Fibroblast of the aortic adventitia (primary cell): ENCODE measurements at regions not wholly inside any gene's neighbourhood (a gene's known extent, or its start where the extent isn't known, plus 50 kb on each side); places are given as distances from the start of the nearest gene placed in this dataset.

Experiments used
- DNase-seq: peaks from one replicate; pipeline ENCODE4 v3.0.0-alpha.2; 2010; ENCODE audit warnings: low read depth
- H3K4me3 ChIP-seq: 2 replicates; pipeline ENCODE4 v1.5.1; 2011; ENCODE audit warnings: low read depth, mild to moderate bottlenecking, control low read depth, low read length, moderate library complexity
- CTCF ChIP-seq: IDR thresholded peaks from 2 replicates; pipeline ENCODE4 v1.5.1; 2011; ENCODE audit warnings: mild to moderate bottlenecking, low read length, control low read depth, inconsistent platforms; ENCODE audit not compliant: insufficient read depth

- no peak for DNase-seq
- no peak for TF ChIP-seq CTCF
Measured at GRCh38 chr15:66875588-66876420, 173.8 kb downstream of the SMAD6 start.

GRCh38 chr15:66876421-66876730, 174.3 kb downstream of the SMAD6 start:
- DNase-seq = no peak
- no peak for TF ChIP-seq CTCF
- H3K4me3 ChIP-seq = no peak overlapping the region

More at GRCh38 chr15:66875588-66876420, 173.8 kb downstream of the SMAD6 start:
- H3K4me3 ChIP-seq = no peak overlapping the region

- TF ChIP-seq CTCF = no peak
- no peak for DNase-seq
- no peak overlapping the region for H3K4me3 ChIP-seq
Measured at GRCh38 chr15:66876731-66877476, 174.9 kb downstream of the SMAD6 start.

- DNase-seq = no peak
- TF ChIP-seq CTCF = no peak
- no peak overlapping the region for H3K4me3 ChIP-seq
Measured at GRCh38 chr15:66877477-66878271, 175.6 kb downstream of the SMAD6 start.

GRCh38 chr15:66878761-66879160, 176.7 kb downstream of the SMAD6 start:
- DNase-seq = no peak
- TF ChIP-seq CTCF = no peak
- H3K4me3 ChIP-seq = no peak overlapping the region

GRCh38 chr15:66879531-66880368, 177.7 kb downstream of the SMAD6 start:
- no peak overlapping the region for H3K4me3 ChIP-seq
- DNase-seq = no peak
- TF ChIP-seq CTCF = no peak
